Spleen (tissue), 7 donors: ENCODE measurements at regions not wholly inside any gene's neighbourhood (a gene's known extent, or its start where the extent isn't known, plus 50 kb on each side); places are given as distances from the start of the nearest gene placed in this dataset.

ENCODE experiments used
- CTCF ChIP-seq, 11 experiments: fragments of 200-600 bp in 7 of 11; fragments of 450-650 bp in 4 of 11; sonication (generic) in 4 of 11; IDR thresholded peaks in 8 of 11; conservative IDR thresholded peaks in 3 of 11; 1 replicate in 7 of 11; 2 replicates in 4 of 11; pipeline versions ENCODE4 v1.4.0 to v1.8.0; 2016 to 2021; ENCODE audit warnings: antibody characterized with exemption in 11 of 11, inconsistent platforms in 4 of 11, mild to moderate bottlenecking in 1 of 11
- POLR2AphosphoS5 ChIP-seq, 3 donors: sonication (generic); formaldehyde crosslinking; IDR thresholded peaks; one replicate each; pipeline ENCODE4 v1.5.1; 2017; ENCODE audit warnings: antibody characterized with exemption in 3 of 3
- donor health status: DM: no; HTN: no; CAD: no; lungs with moderate emphysema.
- donor health status: DM: no; HTN: no; CAD: no.
- donor health status: DM: no; HTN: no; CAD: no.

DNA sequence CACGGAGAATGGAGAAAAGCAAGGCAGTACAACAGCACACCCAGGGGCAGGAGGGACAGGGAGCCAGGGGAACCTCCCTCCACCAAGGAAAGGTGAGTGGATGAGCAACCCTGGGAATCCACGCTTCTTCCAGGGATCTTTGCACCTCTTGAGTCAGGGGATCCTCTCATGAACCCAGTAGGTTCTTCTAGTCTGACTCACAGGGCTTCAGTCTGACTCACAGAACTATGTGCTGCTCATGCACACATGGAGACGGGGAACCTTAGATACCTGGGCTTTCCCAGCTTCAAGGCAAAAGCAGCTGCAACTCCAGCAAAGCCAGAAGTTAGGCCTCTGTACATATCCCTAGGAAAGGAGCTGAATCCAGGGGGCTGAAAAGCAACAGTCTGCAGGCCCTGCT is 1021.4 kb upstream of the TENM4 start:
- TF ChIP-seq CTCF (IDR thresholded peaks at IDR 0.05 in 8 of 11, conservative IDR thresholded peaks at IDR 0.05 in 3 of 11) (no peak), POLR2AphosphoS5 (IDR thresholded peaks at IDR 0.05) (no peak)
